ENCODE measurements at regions not wholly inside any gene's neighbourhood (a gene's known extent, or its start where the extent isn't known, plus 50 kb on each side); places are given as distances from the start of the nearest gene placed in this dataset.

GRCh38 chr1:98516306-98516705, 145.2 kb upstream of the SNX7 start:
- TF ChIP-seq EP300 (IDR thresholded peaks at IDR 0.05; ENCODE audit: borderline replicate concordance) (no peak), NFIC (IDR thresholded peaks at IDR 0.05) (no peak)

GRCh38 chr1:98515744-98516143, 145.8 kb upstream of the SNX7 start:
- no peak for TF ChIP-seq YY1 (IDR thresholded peaks at IDR 0.05; ENCODE audit: low read depth)
- TF ChIP-seq TEAD4 (IDR thresholded peaks at IDR 0.05) = no peak
- no peak for TF ChIP-seq TCF12 (IDR thresholded peaks at IDR 0.05; ENCODE audit: low read depth)
- TF ChIP-seq USF1 (IDR thresholded peaks at IDR 0.05) = no peak
- TF ChIP-seq TAF1 (IDR thresholded peaks at IDR 0.05; ENCODE audit: low read depth) = no peak
- no peak for TF ChIP-seq CREB1 (IDR thresholded peaks at IDR 0.05; ENCODE audit: low read depth)
- TF ChIP-seq ZBTB7A (IDR thresholded peaks at IDR 0.05; ENCODE audit: low read depth) = no peak
- no peak for TF ChIP-seq RAD21 (IDR thresholded peaks at IDR 0.05; ENCODE audit: low read depth)
- no peak for TF ChIP-seq FOXM1 (IDR thresholded peaks at IDR 0.05; ENCODE audit: borderline replicate concordance, low read depth)
- no peak for TF ChIP-seq EP300 (IDR thresholded peaks at IDR 0.05; ENCODE audit: borderline replicate concordance)
- TF ChIP-seq MAX (IDR thresholded peaks at IDR 0.05) = no peak
- no peak for TF ChIP-seq EGR1 (IDR thresholded peaks at IDR 0.05)
- no peak for TF ChIP-seq CEBPB (IDR thresholded peaks at IDR 0.05)
- no peak for TF ChIP-seq REST (IDR thresholded peaks at IDR 0.05; ENCODE audit: low read depth)
- TF ChIP-seq NFIC (IDR thresholded peaks at IDR 0.05) = no peak

- no peak for TF ChIP-seq TCF12 (IDR thresholded peaks at IDR 0.05; ENCODE audit: low read depth)
- no peak for TF ChIP-seq CREB1 (IDR thresholded peaks at IDR 0.05; ENCODE audit: low read depth)
- TF ChIP-seq ZBTB7A (IDR thresholded peaks at IDR 0.05; ENCODE audit: low read depth) = no peak
- no peak for TF ChIP-seq NFIC (IDR thresholded peaks at IDR 0.05)
- no peak for TF ChIP-seq EGR1 (IDR thresholded peaks at IDR 0.05)
- no peak for TF ChIP-seq EP300 (IDR thresholded peaks at IDR 0.05; ENCODE audit: borderline replicate concordance)
- TF ChIP-seq TEAD4 (IDR thresholded peaks at IDR 0.05) = no peak
- no peak for TF ChIP-seq REST (IDR thresholded peaks at IDR 0.05; ENCODE audit: low read depth)
- TF ChIP-seq CEBPB (IDR thresholded peaks at IDR 0.05) = no peak
- TF ChIP-seq TAF1 (IDR thresholded peaks at IDR 0.05; ENCODE audit: low read depth) = no peak
- TF ChIP-seq FOXM1 (IDR thresholded peaks at IDR 0.05; ENCODE audit: borderline replicate concordance, low read depth) = no peak
- no peak for TF ChIP-seq MAX (IDR thresholded peaks at IDR 0.05)
- no peak for TF ChIP-seq YY1 (IDR thresholded peaks at IDR 0.05; ENCODE audit: low read depth)
- no peak for TF ChIP-seq RAD21 (IDR thresholded peaks at IDR 0.05; ENCODE audit: low read depth)
- TF ChIP-seq USF1 (IDR thresholded peaks at IDR 0.05) = no peak
Observed at GRCh38 chr1:98503771-98504170, 157.8 kb upstream of the SNX7 start.

GRCh38 chr1:98502937-98503336, 158.6 kb upstream of the SNX7 start:
- TF ChIP-seq MAX (IDR thresholded peaks at IDR 0.05) (no peak), TCF12 (IDR thresholded peaks at IDR 0.05; ENCODE audit: low read depth) (no peak), EGR1 (IDR thresholded peaks at IDR 0.05) (no peak)

- TF ChIP-seq USF1 (IDR thresholded peaks at IDR 0.05) (no peak), TAF1 (IDR thresholded peaks at IDR 0.05; ENCODE audit: low read depth) (no peak), CEBPB (IDR thresholded peaks at IDR 0.05) (no peak), EP300 (IDR thresholded peaks at IDR 0.05; ENCODE audit: borderline replicate concordance) (no peak), TCF12 (IDR thresholded peaks at IDR 0.05; ENCODE audit: low read depth) (no peak), EGR1 (IDR thresholded peaks at IDR 0.05) (no peak), YY1 (IDR thresholded peaks at IDR 0.05; ENCODE audit: low read depth) (no peak), RAD21 (IDR thresholded peaks at IDR 0.05; ENCODE audit: low read depth) (no peak), TEAD4 (IDR thresholded peaks at IDR 0.05) (no peak), CREB1 (IDR thresholded peaks at IDR 0.05; ENCODE audit: low read depth) (no peak), MAX (IDR thresholded peaks at IDR 0.05) (no peak), ZBTB7A (IDR thresholded peaks at IDR 0.05; ENCODE audit: low read depth) (no peak), NFIC (IDR thresholded peaks at IDR 0.05) (no peak), FOXM1 (IDR thresholded peaks at IDR 0.05; ENCODE audit: borderline replicate concordance, low read depth) (no peak)
Observed at GRCh38 chr1:98500324-98500723, 161.2 kb upstream of the SNX7 start.

Measured in Ishikawa (cell line).